ENCODE measurements at regions not wholly inside any gene's neighbourhood (a gene's known extent, or its start where the extent isn't known, plus 50 kb on each side); places are given as distances from the start of the nearest gene placed in this dataset.

DNA sequence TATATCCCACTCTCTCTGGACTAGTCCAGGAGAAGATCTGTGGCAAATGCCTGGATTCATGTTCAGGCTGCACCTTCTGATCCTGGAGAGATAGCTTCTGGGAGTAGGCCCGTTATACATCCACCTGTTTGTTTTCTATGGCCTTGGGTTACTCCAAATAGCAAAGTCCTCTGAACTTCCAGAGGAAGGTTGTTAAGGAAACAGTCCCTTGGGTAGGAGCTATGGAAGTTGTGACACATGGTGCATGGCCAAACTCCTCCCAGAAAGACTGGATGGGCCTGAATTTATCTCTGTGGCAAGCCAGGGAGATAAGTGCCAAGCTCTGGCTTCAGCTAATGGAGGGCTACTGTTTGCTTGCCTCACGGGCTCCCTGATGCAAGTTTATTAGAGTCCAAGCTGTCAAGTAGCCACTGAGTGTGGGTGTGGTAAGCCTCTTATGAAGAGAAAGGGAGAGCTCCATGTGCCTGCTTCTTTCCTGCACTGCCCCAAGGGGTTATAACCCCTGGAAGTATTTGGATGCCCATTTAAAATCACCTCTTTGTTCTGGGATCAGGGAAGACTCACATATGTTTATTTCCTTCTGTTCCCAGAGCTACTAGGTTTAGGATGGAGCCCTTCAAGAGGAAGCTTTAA is 328.7 kb upstream of the ATP11B start:
- H3K27me3 ChIP-seq (ENCODE audit: insufficient read depth, low read length), result no peaks in the 10 kb centered on the region
- no peaks in the 10 kb centered on the region for H3K79me2 ChIP-seq (ENCODE audit: insufficient read depth, low read length)
- no peak overlapping the region for H3K27ac ChIP-seq (ENCODE audit: low read depth, low read length)
- H3K4me1 ChIP-seq (ENCODE audit: insufficient read depth, low read length), result no peaks in the 10 kb centered on the region
- H3K9me3 ChIP-seq (ENCODE audit: low read depth, low read length), result no peaks in the 10 kb centered on the region
- H2AFZ ChIP-seq (ENCODE audit: low read length), result no peak overlapping the region
- H3K4me2 ChIP-seq (ENCODE audit: insufficient read depth, low read length), result no peak overlapping the region
- TF ChIP-seq, protein P1, sequence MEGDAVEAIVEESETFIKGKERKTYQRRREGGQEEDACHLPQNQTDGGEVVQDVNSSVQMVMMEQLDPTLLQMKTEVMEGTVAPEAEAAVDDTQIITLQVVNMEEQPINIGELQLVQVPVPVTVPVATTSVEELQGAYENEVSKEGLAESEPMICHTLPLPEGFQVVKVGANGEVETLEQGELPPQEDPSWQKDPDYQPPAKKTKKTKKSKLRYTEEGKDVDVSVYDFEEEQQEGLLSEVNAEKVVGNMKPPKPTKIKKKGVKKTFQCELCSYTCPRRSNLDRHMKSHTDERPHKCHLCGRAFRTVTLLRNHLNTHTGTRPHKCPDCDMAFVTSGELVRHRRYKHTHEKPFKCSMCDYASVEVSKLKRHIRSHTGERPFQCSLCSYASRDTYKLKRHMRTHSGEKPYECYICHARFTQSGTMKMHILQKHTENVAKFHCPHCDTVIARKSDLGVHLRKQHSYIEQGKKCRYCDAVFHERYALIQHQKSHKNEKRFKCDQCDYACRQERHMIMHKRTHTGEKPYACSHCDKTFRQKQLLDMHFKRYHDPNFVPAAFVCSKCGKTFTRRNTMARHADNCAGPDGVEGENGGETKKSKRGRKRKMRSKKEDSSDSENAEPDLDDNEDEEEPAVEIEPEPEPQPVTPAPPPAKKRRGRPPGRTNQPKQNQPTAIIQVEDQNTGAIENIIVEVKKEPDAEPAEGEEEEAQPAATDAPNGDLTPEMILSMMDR (IDR thresholded peaks at IDR 0.05; ENCODE audit: extremely low read depth, low read depth, low read length), result no peak
- no peaks in the 10 kb centered on the region for H3K36me3 ChIP-seq (ENCODE audit: insufficient read depth, low read length)
- H3K4me3 ChIP-seq (ENCODE audit: insufficient read depth, low read length), result no peak overlapping the region
- no peak for DNase-seq (ENCODE audit: insufficient read length, low spot score, missing footprints)
- no peaks in the 10 kb centered on the region for H4K20me1 ChIP-seq (ENCODE audit: insufficient read depth, low read length)

DNA sequence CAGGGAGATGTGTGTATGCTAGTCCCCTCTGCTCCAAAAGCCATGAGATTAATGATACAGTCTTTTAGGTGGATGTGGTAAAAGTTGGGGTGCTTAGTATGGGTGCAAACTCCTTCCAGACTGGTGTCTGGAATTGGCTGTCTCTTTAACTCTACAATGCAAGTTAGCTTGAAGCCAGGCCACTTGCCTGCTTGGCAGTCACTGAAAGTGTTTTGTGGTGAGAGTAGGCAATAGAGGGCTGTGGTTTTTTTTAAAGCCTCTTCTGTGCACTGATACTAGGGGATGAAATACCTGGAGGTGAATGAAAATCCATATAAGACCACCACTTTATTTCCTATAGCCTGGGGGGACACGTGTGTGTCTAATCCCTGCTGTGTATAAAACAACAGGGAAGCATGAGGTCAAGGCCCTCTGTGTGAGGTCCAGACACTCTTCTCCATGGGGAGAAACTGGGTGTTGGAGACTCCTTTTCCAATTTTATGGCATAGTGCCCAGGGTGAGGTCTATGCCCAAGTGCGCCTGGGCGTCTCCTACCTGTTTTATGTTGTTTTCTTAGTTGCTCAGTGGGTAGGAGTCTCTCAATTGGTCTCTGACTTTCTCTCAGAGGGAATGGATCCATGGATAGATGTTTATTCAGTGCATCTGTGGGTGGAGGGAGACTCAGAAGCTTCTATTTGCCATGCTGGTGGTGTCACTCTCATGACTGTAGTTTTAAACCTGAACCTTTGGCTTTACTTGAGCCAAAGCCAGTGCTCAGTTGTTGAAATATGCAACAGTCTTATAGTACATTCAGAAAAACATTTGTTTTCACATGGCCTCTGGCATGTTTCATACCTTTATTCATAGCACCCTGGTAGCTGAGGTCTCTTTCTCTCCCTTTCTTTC is 327.8 kb upstream of the ATP11B start:
- H3K27me3 ChIP-seq (ENCODE audit: insufficient read depth, low read length), result no peaks in the 10 kb centered on the region
- H3K79me2 ChIP-seq (ENCODE audit: insufficient read depth, low read length), result no peaks in the 10 kb centered on the region
- no peaks in the 10 kb centered on the region for H3K4me1 ChIP-seq (ENCODE audit: insufficient read depth, low read length)
- no peak overlapping the region for H2AFZ ChIP-seq (ENCODE audit: low read length)
- H3K4me3 ChIP-seq (ENCODE audit: insufficient read depth, low read length), result no peak overlapping the region
- H4K20me1 ChIP-seq (ENCODE audit: insufficient read depth, low read length), result no peaks in the 10 kb centered on the region
- TF ChIP-seq, protein P1 (IDR thresholded peaks at IDR 0.05; ENCODE audit: extremely low read depth, low read depth, low read length), result no peak
- DNase-seq (ENCODE audit: insufficient read length, low spot score, missing footprints), result no peak
- no peak overlapping the region for H3K27ac ChIP-seq (ENCODE audit: low read depth, low read length)
- no peaks in the 10 kb centered on the region for H3K36me3 ChIP-seq (ENCODE audit: insufficient read depth, low read length)
- H3K9me3 ChIP-seq (ENCODE audit: low read depth, low read length), result peaks cover 2% of the 10 kb centered on the region
- H3K4me2 ChIP-seq (ENCODE audit: insufficient read depth, low read length), result no peak overlapping the region

DNA sequence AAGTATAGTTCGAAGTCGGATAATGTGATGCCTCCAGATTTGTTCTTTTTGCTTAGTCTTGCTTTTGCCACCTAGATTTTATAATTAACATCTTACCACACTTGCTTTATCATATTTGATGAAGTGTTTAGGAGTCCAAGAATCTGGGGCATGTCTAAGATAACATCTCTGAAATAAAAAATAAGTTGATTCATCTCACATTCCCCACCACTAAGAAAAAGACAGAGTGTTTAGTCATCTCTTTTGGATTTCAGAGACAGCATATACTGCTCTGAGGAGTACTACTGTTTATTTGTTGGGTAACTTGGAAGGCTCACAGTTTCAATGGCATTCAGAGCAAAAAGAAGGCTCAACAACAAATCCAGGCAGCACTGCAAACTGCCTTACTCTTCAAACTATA is 324.2 kb upstream of the ATP11B start:
- Histone ChIP-seq H2AFZ (ENCODE audit: low read length) (no peak overlapping the region), H3K4me3 (ENCODE audit: insufficient read depth, low read length) (no peak overlapping the region), H3K27me3 (ENCODE audit: insufficient read depth, low read length) (no peaks in the 10 kb centered on the region), H3K9me3 (ENCODE audit: low read depth, low read length) (peaks cover 2% of the 10 kb centered on the region), H3K36me3 (ENCODE audit: insufficient read depth, low read length) (no peaks in the 10 kb centered on the region), H3K4me1 (ENCODE audit: insufficient read depth, low read length) (no peaks in the 10 kb centered on the region), H4K20me1 (ENCODE audit: insufficient read depth, low read length) (no peaks in the 10 kb centered on the region), H3K79me2 (ENCODE audit: insufficient read depth, low read length) (no peaks in the 10 kb centered on the region), H3K4me2 (ENCODE audit: insufficient read depth, low read length) (no peak overlapping the region), H3K27ac (ENCODE audit: low read depth, low read length) (no peak overlapping the region)
- no peak for DNase-seq (ENCODE audit: insufficient read length, low spot score, missing footprints)
- TF ChIP-seq, protein P1 (IDR thresholded peaks at IDR 0.05; ENCODE audit: extremely low read depth, low read depth, low read length), result no peak

DNA sequence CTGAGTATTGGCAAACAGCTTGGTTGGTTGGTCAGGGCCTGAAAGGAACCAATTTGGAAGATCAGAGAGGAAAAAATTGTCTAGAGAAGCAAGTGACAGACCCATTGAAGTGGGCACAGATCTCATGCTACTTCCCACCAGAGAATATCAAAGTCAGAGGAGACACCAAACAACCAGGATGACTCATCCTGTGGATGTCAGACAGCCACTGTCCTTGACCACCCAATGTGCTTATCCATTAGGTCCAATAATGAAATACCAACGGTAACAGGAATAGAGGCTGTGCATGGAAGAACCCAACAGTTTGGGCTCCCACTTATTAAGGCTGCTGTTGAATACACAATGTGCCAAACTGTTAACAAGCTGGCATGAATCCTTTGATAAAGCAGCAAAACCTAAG is 323.1 kb upstream of the ATP11B start:
- Histone ChIP-seq H3K9me3 (ENCODE audit: low read depth, low read length) (peaks cover 2% of the 10 kb centered on the region), H3K79me2 (ENCODE audit: insufficient read depth, low read length) (no peaks in the 10 kb centered on the region), H4K20me1 (ENCODE audit: insufficient read depth, low read length) (no peaks in the 10 kb centered on the region), H3K4me1 (ENCODE audit: insufficient read depth, low read length) (no peaks in the 10 kb centered on the region), H3K27ac (ENCODE audit: low read depth, low read length) (no peak overlapping the region), H3K36me3 (ENCODE audit: insufficient read depth, low read length) (no peaks in the 10 kb centered on the region), H3K4me2 (ENCODE audit: insufficient read depth, low read length) (no peak overlapping the region), H2AFZ (ENCODE audit: low read length) (no peak overlapping the region), H3K27me3 (ENCODE audit: insufficient read depth, low read length) (no peaks in the 10 kb centered on the region), H3K4me3 (ENCODE audit: insufficient read depth, low read length) (no peak overlapping the region)
- TF ChIP-seq, protein P1 (IDR thresholded peaks at IDR 0.05; ENCODE audit: extremely low read depth, low read depth, low read length), result no peak
- DNase-seq (ENCODE audit: insufficient read length, low spot score, missing footprints), result no peak
